NCI-H1694 (cell line): ENCODE measurements at regions not wholly inside any gene's neighbourhood (a gene's known extent, or its start where the extent isn't known, plus 50 kb on each side); places are given as distances from the start of the nearest gene placed in this dataset.
A peak's percentile ranks its signal among the peaks of the same experiment; 100 is the strongest.
"Not testable (repeated sequence)": the region's sequence is repeated elsewhere in the genome, so short reads cannot be mapped to it uniquely, and the experiment has no call there.

ENCODE experiments used
- DNase-seq: peaks from one replicate; lab custom pipeline; 2025; lab: John Stamatoyannopoulos, UW

DNA sequence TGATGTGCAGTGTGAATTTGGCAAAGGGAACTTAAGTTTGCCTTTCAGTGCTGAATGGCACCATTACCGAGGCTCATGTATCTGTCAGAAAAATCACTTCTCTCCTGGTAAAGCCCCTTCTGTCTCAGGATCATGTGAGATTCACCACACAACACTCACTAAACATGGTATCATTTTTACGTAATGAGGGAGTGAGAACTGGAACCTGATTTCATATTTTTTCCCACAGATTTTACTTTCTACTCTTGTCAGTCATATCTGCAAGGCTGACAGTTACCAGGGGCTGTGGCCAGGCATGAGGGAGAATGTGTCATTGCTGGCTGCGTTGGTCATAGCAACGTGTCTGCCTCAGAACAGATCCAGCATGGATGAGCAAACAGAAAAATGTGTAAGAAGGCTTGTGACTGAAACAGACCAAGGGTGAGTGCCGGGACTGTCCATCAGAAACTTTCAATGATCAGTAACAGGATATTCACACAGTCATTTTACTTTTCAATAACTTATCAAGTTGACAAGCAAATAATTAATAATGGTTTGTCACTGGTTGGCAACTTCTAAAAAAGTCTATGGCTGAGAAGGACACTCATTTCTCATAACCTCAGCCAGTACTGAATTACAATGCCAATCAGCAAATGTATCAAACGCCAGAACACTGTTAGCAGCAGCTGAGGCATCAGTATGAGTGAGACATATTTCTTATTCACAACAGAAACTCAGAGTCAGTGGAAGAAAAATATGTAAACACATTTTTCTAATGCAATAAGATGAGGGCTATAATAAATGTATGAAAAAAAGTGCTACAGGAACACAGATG is 100.5 kb downstream of the CDC42EP3 start:
- DNase-seq, result no peak

DNA sequence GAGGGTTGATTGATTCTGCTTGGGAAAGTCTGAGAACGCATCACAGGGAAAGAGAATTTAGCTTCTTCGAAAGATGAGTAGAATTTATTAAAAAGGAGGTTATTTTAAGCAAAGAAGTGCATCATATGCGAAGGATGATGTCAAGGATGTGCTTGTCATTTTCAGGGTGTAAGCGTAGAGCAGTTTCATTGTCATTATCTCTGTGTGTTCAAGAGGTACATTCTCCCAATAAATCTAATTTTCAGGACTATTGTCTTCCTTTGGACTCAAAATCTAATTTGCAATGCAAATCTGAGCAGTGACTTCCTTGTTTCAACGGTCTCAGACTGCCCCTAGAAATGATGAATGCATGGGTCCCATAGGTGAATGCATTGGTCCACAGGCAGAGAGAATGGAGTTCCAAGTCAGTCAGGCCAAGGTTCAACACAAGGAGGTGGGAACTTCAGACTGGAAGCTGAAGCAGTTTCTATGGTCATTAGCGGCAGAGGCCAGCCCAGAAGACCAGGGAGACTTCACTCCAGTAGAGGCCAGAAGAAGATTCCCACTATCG is 99.8 kb downstream of the CDC42EP3 start:
- no peak for DNase-seq

DNA sequence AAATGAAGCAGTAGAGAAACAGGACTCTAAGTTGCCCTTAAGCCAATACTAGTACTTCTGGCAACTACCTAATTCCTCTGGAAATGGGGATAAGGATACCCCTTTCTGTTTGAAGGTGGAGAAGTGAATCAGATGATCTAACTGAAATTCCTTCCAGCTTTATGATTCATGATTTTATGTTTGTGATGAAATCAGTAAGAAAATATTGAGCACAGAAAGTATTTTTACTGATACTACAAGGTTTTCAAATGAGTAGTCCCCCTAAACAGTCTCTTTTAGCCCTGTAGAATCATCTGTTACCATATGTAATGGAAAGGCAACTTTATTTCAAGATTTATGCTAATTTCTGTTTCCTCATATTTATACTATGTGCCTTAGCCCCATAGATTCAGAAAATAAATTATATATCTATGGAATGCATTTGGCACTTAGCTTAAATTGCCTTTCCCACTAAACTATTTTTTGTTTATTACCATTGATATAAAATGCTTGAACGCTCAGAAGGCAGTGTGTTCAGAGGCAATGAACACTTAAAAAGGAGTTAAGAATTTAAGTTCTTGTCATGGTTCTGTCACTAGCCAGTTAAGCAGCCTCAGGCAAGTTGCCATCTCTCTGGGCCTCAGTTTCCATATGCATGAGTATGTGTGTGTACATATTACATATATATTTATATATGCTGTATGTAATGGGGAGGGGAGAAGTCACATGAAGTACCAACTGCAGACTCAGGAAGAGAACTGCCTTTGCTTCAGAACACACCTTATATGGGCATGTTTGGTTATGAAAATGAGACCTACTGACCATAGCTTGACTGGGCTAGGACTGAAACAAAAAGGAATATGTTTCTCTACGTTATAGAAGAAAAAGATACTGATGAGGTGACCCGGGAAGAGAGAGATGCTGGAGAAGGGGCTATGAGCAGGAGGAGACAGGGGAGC is 97.7 kb downstream of the CDC42EP3 start:
- DNase-seq, result no peak

DNA sequence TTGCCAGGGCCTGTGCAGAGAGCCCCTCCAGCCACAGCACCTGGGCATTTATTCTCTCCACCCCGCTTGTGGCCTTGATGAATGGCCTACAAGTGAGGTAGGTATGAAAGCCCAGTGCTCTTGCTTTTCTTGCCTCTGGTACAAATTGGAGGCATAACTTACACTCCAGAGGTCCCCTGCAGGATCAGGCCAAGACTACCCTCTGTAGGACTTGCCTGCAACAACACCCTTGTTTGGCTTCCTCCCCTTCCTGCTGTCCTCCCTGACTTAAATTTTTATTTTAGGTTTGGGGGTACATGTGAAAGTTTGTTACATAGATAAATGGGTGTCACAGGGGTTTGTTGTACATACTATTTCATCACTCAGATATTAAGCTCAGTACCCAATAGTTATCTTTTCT is 95.7 kb downstream of the CDC42EP3 start:
- DNase-seq, result no peak

DNA sequence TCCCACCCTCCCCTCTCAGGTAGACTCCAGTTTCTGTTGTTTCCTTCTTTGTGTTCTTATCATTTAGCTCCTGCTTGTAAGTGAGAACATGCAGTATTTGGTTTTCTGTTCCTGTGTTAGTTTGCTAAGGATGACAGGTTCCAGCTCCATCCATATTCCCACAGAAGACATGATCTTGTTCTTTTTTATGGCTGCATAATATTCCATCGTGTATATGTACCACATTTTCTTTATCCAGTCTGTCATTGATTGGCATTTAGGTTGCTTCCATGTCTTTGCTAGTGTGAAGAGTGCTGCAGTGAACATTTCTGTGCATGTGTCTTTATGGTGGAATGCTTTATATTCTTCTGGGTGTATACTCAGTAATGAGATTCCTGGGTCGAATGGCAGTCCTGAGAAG is 95.2 kb downstream of the CDC42EP3 start:
- not testable (repeated sequence) for DNase-seq

DNA sequence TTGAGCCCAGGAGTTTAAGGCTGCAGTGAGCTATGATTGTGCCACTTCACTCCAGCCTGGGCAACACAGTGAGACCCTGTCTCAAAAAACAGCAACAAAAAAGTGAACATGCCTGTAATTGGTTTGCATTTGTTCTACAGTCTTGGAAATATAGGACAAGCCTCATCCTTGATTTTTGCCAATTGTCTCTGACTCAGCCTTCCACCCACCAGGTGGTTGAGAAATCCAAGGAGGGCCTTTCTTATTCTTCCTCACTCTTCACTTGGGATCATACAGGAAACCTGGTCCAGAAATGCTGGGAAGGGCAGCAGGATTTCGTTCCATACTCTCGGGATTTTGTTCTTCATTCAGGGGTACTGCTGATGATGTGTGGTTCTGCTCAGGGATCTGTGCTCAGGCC is 94.6 kb downstream of the CDC42EP3 start:
- no peak for DNase-seq

DNA sequence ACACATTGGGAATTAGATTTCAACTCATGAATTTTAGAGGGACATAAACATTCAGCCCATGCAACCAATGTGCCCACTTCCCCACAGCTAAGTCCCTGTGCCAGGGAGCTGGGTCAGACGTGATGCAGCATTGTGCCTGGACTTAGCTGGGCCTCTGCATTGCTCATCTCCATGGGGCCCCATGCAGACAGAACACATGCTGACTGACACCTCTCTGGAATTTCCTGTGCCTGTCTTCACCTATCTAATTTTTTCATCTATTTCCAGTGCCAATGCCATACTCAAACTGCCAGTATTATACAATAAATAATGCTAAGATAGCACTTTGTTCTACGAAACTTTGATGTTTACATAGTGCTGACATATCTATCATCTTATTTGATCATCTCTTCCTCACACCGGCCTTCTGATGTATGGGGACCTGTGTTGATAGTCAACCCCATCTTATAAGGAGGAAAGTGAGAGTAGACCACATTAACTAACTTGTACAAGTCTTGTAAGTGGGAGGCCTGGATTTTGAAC is 92.2 kb downstream of the CDC42EP3 start:
- DNase-seq, result no peak

DNA sequence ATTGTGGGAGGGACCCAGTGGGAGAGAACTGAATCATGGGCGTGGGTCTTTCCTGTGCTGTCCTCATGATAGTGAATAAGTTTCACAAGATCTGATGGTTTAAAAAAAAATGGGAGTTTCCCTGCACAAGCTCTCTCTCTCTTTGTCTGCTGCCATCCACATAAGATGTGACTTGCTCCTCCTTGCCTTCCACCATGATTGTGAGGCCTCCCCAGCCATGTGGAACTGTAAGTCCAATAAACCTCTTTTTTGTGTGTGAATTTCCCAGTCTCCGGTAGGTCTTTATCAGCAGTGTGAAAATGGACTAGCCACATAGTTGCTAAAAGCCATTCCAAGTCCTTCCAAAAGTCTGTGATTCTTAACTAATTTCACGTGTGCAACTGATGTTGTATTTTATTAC is 91.5 kb downstream of the CDC42EP3 start:
- DNase-seq, result not testable (repeated sequence)

DNA sequence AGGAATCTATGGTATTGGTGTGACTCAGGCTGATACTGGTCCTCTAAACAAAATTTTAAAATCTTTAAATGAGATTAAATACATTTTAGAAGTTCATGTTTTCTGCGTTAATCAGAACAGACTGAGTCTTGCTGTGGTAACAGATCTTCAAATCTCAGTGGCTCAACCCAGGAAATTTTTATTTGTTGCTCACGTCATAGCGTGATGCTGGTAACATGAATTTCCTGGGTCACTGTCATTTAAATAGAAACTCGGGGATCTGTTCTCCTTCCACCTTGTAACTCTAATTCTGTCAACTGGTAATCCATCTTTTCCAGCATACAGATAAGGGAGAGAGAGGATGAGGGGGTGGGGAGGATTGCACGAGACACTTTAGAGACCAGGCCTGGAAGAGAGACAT is 90.0 kb downstream of the CDC42EP3 start:
- DNase-seq, result no peak

DNA sequence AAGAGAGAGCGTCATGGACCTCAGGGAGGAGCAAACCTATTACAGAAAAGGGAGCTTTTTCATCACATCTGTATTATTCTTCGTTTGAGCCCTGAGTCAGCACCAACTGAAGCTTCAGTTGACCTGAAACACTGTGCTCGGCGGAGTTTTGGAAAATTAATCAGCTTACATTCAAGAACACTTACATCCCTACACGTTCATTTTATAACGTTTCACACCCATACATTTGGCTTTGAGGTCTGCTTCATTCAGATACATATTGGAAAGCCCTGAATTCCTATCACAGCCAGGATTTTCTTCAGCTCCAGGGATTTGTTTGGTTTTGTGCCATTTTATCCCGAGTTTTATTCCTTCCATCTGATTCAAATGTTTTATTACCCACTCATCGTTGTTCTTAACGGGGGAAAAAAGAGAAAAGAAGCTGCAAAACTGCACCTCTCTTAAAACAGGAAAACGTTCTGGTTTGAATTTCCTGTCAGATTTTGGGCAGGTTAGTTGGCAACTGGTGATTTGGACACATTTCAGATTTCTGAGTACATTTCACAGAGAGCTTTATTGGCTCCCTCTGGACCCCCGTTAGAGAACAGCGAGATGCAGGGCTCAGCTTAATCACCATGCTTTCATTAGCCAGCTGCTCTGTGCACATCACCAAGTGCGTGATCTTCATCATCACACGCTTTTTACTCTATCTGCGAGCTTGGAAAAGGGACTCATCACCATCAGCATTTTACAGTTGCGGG is 88.8 kb downstream of the CDC42EP3 start:
- peak; percentile 33 for DNase-seq

DNA sequence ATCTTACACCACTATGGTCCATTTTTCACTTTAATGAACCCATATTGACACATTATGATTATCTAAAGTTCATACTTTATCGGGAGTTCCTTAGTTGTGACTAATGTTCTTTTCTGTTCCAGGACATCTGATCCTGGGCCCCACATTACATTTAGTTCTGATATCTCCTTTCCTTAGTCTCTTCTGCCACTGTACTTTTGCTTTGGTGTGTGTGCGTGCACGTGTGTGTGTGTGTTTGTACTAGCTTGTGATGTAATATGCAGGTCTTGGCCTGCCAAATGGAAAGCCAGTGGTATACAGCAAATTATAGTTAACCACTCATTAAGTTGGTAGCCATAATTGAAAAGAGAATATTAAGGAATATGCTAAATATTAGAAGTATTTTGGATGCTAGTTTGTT is 88.0 kb downstream of the CDC42EP3 start:
- no peak for DNase-seq

DNA sequence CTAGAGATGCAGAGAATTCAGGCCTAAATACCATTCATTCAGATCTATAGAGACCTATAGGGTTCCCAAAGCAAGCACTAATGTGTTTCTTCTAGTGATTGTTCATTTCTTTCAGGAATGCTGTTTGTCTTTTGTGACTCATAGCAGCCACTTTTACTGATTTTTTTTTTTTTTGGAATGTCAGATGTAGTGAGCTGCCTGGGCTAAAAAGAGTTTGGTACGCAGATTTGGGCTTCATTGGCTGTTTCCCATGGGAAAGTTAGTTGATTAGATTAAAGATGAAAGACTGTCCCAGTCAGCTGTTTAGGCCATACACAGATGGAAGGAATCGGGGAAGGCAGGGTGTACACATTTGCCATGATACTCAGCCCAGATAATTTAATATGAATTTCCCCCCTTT is 87.6 kb downstream of the CDC42EP3 start:
- no peak for DNase-seq

DNA sequence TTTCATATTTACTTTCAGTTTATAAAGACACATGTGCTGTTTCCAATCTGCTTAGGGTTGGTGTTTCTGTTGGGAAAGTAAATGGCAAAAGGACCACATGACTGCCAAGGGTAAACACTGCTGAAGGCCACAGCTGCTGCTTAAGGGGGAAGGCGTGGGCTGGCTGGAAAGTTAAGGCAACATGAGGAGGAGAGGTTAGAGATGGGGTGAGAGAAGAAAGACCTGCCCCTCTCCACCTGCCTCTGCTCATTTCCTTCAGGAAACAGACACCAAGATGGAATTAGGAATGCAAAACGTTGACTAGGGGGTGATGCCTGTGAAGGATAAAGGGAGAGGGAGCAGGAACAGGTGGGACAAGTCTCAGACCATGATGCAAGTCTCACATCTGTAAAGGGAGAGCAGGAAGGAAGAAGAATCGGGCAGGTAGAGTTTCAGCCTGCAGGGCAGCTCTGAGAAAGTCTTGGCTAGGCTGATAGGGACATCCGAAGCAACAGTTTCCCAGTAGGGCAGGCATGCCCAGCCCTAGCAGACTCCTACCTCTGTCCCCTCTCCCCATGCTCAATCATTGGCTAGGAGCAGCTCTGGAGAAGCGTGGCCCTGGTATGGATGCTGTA is 86.0 kb downstream of the CDC42EP3 start:
- no peak for DNase-seq

DNA sequence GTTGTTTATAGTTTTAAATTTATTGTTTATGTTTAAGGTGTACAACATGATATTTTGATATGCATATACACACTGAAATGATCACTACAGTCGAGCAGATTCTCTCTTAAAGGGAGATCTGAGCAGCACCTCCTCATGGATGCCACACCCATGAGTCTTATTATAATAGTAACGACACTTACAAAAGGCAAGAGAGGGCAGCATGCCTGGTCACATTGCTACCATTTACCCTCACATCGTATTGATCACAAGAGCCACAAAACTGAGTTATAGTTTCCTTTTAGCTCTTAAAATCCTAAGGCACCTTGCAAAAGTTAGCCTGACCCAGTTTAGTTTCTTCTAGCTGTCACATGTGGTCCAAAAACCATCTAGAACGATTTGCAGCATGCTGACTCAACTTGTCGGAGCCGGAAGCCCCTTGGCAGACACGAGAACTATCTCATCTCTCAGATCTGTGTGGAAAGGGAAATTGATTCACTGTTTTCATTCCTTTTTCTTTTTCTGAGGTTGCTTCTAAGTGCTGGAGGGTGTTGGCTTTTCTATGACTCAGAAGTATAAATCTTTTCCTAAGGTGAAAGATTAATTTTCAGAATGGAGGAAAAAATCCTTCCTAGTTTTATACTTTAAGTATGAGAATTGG is 85.3 kb downstream of the CDC42EP3 start:
- DNase-seq, result no peak

DNA sequence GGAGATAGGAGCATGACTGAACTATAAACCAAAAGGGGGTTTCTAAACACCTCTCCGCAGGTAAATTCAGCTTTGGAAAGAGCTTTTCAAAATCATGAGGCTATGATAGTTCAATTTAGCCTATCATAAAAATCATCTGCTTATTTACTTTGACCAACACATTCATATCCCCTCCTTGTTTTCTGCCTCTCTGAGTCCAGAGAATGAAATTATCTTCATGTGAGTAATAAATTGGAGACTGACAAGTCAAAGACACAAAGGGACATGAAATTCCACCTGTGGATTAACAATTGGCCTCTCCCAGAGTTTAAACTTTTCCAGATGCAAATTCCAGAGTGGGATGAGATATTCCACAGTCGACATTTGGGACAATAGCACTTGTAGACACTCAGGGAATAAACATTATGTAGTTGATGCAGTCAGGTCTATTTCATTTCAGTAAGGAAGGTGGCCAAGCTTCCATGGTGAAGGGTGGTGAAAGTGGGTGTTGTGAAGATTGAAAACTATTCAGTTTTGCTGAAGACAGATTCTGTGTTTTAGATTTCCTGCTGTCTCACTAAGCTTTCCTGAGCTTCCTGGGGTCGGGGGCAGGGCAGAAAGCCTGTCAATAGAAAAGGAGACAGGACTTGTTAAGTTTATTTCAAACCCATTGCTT is 84.7 kb downstream of the CDC42EP3 start:
- DNase-seq, result no peak

DNA sequence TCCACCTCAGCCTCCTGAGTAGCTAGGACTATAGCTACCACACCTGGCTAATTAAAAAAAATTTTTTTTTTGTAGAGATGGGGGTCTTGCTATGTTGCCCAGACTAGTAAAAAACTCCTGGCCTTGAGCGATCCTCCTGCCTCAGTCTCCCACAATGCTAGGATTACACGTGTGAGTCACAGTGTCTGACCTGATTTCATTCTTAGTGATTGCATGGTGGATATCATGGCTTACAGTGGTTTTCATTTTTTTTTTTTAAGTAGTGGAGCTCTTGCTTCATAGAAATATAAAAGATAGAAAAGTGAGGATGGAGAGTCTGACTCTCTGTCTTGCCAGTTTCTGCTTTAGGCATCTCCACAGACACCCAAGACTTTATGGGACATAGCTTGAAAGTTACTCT is 83.6 kb downstream of the CDC42EP3 start:
- no peak for DNase-seq

DNA sequence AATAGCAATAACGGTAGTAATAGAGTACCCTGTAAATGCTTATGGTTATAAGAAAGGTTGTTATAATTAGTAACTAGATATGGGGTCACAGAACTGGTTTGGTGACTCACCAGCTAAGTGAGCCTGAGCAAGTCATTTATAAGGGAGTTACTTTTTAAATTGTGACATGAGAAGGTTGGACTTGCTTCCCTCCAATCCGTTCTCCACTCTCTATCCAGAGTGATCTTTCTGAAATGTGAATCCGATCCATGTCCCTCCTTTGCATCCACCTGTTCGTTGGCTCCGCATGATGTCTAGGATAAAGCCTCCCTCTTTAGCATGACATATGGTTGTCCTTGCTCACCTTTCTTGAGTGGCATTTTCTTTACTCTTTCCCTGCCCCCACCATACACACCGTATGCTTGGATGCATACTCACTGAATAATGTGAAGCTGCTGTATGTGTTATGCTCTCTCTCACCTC is 83.1 kb downstream of the CDC42EP3 start:
- DNase-seq, result no peak

DNA sequence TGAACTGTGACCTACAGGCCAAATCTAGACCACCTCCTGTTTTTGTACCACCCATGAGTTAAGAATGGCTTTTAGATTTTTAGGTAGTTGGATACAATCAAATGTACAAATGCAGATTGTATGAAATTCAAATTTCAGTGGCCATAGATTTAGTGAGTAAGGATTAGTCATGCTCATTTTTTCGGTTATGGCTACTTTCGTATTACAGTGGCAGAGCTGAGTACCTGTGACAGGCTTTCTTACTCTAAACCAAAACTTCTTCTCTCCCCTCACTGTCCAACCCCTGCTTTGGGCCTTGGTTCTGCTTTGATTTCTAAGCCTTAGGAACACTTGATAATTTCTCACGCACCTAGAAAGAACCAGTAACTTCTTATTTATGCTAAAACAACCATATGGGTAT is 82.1 kb downstream of the CDC42EP3 start:
- DNase-seq, result no peak

DNA sequence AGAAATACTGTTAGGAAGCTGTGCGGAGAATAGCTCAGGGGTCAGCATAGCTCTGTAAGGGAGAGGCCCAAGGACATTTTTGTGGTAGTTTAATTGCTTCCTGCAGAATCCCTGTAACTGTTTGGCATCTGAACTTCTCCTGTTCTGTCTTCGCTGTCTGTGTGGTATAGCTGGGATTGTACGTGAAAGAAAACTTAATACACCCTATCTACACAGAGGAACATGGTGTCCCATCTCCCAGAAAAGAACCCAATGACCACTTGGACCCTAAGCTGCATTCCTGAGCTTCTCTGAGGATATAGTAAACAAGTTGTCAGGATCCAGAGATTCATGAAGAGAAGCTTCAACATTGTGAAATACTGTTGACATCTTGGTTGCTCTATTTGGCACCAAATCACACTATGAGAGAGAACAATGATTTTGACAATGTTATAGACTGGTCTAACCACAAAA is 81.3 kb downstream of the CDC42EP3 start:
- DNase-seq, result no peak
